Urothelium cell line (cell line): ENCODE measurements at regions not wholly inside any gene's neighbourhood (a gene's known extent, or its start where the extent isn't known, plus 50 kb on each side); places are given as distances from the start of the nearest gene placed in this dataset.
"Not testable (repeated sequence)": the region's sequence is repeated elsewhere in the genome, so short reads cannot be mapped to it uniquely, and the experiment has no call there.

Source experiments
- DNase-seq: peaks from one replicate; pipeline ENCODE4 v3.0.0; 2011; ENCODE audit warnings: low spot score, mixed read lengths
- FAIRE-seq: peaks from 2 replicates; lab custom pipeline; 2011; peaks lifted over from hg19 to GRCh38; lab: Jason Lieb, UNC

DNA sequence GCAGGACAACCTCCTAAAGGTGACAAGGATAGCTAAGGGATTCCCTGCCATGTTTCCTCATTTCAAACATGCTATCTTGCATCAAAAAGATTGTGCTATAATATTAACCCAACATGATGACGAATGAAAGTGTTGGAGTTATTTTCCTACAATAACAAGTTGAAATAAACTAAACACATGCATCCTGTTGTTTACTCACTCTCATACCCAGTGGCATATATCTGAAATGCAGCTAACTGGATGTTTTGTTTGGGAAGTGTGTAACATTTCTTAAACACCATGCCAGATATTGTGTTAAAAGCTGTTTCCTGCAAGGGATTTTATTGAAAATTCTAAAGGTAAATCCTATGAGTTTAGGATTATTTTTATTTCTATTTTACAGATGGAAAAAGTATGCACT lies 139.6 kb downstream of the TFPI2 start:
- no peak for FAIRE-seq
- no peak for DNase-seq

DNA sequence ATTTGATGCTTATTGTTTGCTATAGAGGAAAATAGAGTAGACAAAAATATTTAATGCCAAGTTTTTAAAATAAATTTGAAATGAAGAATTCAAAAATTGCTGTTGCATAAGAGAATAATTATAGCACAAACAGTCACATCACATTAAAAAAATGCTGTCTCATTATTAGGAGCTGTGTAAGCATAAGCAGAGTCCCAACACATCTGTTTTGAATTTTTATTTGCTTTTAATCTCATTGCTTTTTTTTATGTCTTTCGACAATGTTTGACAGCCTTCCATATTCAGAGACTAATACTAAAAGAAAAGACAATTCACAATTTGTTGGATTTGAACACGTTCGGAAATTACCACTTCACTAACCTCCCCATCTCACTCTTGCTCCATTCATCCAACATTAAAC lies 143.5 kb downstream of the TFPI2 start:
- DNase-seq: no peak
- FAIRE-seq: no peak

DNA sequence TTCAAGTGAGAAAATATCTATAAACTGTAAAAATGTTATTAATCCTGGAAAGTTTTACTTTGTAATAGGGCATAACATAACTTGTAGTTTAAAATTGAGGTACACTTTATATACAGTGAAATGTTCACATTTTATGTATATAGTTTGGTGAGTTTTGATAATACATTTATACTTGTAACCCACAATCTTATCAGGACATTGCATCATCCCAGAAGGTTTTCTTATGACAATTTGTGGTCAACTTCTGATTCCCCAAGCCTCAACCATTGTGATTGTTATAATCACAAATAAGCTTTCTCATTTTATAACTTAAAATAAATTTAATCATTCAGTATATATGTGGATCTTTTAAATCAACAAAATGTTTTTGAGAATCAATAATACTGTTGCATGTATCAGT lies 151.1 kb downstream of the TFPI2 start:
- FAIRE-seq (no peak), DNase-seq (no peak)

DNA sequence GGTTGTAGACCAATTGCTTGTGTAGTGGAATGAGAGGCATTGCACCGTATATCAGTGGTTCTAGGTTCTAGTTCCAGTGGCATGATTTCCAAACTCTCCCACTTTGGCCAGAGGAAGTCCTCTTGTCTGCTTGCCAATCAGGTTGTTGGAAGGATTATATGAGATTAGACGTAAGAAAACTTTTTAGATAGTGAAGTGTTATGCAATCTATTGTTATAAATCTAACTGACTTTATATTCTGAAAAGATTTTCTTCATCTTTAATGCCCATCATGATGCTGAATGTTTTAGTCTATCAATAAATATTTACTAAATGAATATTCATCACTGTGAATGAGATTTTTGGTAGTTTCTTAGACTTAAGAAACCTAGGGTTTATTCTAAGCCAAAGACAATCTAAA lies 152.6 kb downstream of the TFPI2 start:
- FAIRE-seq (no peak), DNase-seq (no peak)

DNA sequence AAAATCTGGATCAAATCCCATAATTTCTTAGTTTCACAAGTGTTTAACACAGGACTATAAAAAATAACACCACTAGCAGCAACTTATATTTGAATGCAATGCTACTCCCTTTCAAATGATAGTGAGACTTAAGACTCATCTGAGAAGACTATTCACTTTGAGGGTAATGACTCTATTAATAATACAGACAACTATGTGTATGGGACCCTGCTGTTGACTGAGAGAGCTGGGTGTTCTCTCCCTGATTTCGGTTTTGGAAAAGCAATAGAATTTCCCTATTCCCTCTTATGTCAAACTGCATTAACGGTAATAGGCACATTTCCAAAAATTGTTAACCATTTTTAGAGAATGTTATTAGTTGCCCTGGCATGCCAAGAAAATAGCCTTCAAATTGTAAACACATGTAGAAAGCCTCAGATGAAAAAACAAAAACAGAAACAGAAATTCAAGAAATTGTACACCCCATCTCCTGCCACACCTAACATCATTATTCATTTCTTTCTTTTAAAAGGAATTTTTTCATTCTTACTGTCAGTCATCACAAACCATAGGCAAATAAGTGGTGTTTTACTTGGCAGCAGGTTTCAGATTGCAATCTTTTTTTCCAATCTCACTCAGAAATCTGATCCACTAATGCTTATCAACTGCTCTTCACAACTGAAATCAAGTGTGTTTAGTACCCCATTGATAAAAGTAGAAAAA lies 153.7 kb downstream of the TFPI2 start:
- FAIRE-seq: no peak
- no peak for DNase-seq

DNA sequence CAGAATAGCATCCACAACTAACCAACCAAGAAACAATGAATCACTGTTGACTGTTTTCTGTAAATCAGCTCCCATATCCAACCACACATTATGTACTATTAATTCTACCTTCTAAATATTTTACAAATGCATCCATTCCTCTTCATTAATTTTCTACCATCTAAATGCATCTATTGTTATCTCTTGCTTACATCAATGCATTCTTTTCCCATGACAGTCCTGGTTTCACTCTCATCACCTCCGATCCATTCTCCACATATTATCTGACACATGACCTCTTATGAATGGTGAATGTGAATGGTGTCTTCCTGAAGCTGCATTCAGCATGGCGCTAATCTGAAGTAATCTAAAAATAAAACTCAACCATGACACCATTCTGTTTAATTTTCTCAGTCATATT lies 153.8 kb upstream of the CALCR start:
- FAIRE-seq (peak; percentile 68), DNase-seq (peak; percentile 17)

DNA sequence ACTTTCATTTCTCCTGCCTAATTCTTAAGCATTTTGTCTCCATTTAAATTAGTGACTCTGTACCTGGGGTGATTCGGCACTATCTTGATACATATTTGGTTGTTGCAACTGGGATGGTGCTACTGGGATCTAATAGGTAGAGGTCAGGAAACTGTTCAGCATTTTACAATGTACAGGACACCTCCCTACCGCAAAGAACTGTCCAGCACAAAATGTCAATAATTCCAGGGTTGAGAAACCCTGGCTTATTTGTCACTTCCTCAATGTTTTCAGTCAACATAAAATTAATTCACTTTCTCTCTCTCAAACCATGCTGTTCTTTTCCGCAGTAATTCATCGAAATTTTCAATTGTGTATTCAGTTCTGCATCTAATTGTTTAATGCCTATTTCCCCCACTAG lies 151.4 kb upstream of the CALCR start:
- DNase-seq (no peak), FAIRE-seq (no peak)

DNA sequence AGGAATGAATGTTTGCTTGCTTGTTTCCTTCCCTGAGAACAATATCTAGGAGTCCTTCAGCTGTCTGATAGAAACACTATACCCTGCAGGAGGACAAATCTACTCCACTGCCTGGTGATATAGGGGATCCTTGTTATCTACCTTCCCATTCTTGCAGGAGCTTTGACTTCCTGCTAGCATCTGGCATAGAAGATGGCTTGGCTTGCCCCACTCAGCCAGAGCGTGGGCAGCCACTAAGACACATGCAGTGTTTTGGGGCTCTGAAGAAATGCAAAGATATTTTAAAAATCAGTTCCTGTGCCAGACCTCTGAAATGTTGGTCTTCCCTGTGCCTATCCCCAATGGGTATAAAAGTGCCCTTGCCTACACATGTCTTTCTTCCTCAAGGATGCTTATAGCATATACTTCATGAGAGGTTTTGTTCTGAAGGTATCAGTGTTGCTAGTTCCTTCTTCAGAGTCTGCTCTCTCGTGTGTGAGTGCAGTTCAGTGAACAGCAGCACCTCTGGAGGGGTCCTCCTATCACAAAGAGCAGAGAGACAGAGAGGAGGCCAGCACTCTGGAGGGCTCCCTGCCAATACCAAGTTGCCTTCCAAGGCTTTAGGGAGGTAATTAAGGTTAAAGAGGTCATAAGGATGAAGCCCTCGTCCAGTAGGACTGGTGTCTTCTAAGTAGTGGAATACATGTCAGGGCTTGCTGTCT lies 149.1 kb upstream of the CALCR start:
- no peak for DNase-seq
- no peak for FAIRE-seq

DNA sequence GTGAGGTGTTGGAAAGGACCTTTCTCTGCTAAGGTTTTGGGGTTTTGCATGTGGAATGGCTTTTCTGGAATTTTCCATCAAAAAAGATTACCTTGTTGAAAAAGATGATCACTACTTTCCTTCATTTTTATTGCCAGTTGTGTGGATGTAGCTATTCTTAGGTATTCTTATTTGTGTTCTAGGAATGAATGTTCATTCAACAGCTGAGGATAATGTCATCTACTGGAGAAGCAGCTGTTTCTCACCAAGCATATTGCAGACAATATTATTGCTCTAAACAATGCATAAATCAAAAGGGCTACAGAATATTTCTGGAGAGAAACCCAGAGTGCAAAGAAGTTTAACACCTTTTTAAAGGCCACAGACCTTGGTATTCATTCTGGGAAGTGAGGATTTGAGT lies 145.6 kb upstream of the CALCR start:
- FAIRE-seq: no peak
- DNase-seq: no peak

DNA sequence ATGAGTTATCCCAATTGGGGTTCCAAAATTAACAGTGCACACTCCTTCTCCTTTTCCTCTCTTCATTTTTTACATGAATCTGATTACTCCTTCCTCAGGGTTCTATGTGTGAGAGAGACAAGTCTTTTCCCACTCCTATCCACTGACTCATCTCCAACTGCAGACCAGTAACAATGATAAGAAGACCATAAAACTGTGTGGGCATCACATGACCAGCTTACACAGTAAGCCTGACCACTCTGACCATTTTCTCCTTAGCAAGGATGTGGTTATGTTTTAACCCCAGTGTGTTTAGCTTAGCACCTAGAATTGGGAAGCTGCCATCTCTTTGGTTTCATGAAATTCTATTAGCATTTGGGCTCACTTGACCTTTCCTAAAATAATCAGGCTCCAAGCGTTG lies 145.0 kb upstream of the CALCR start:
- peak; percentile 81 for DNase-seq
- peak; percentile 88 for FAIRE-seq

DNA sequence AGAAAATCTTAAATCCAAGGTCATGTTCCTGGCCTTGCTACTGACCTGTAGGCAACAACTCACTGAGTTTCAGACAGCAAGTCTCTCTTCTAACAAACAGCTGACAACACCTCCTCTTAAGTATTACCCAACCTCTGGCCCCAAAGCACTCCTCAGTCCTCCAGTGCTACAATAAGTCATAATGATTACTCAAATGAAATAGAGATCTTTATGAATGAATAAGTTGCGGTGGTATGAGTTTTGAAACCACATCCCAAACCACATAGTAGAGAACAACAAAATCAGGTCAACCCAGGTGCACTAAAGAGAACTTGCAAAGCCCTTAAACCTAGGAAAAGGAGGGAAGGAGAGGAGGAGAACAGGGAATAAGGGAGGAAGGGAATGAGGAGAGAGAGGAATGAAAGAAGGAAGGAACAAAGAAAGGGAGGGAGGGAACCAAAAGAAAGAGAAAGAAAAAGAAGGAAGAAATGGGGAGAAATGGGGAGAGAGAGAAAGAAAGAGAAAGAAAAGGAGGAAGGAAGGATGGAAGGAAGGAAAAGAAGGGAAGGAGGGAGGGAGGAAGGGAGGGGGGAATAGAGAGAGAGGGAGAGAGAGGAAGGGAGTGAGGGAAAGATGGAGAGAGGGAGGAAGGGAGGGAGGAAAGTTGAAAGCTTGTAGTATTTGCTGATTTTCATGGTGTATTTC lies 142.8 kb upstream of the CALCR start:
- DNase-seq: peak; percentile 46
- FAIRE-seq: no peak

DNA sequence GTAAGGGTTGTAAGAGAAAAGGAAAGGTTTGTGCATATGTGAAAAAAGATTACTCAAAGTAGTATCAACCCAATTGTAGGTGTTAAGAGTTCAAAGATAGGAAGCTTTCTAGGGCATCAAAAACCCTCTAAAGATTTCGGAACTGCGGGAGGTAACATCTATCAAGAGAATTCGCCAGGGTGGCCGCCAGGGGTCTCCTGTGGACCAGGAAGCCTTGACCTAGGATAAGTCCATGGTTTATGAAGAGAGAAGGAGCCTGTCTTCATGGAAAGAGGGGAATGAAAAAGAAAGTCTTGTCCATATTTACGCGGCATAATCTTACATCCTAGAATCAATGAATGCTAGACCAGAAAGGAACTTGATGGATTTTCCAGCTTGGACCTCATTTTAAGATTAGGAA lies 140.7 kb upstream of the CALCR start:
- no peak for FAIRE-seq
- no peak for DNase-seq

DNA sequence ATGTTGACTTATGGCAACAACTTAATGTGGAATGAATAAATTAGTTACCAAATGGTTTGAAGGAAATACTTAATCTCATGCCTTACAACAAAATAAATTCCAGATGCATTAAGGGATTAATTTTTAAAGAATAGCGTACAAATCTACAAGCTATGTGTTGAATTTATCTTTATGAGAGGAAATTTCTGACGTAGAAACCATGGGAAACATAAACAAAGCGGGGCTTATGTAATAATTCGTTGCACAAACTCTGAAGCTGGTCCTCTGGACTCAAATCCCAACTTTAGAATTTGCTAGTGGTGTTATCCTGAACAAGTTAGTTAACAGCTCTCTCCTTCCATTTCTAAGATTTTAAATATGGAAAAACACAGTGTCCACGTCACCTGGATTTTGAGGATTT lies 137.4 kb upstream of the CALCR start:
- no peak for DNase-seq
- no peak for FAIRE-seq

DNA sequence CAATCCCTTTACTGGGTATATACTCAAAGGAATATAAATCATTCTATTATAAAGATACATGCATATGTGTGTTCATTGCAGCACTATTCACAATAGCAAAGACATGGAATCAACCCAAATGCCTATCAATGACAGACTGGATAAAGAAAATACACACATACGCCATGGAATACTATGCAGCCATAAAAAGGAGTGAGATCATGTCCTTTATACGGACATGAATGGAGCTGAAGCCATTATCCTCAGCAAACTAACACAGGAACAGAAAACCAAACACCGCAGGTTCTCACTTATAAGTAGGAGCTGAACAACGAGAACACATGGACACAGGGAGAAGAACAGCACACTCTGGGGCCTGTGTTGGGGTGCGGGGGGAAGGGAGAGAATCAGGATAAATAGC lies 133.7 kb upstream of the CALCR start:
- not testable (repeated sequence) for DNase-seq, FAIRE-seq

DNA sequence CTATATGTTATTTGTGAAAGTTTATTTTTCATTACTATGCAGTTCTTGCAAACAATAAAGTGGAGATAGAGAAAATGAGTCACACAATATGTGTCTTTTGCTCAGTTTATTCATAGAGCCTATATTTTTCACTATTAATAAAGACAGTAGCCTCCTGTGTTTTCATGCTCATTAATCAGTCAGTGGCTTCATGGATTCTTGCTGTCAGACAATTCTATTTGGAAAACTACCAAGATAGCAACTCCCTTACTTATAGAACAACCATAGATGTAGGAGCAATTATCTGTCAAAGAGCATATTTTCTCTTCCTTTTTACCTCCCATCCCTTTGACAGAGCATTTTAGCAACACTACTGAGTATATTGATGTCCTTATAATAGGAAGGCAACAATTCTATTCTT lies 132.7 kb upstream of the CALCR start:
- FAIRE-seq: no peak

DNA sequence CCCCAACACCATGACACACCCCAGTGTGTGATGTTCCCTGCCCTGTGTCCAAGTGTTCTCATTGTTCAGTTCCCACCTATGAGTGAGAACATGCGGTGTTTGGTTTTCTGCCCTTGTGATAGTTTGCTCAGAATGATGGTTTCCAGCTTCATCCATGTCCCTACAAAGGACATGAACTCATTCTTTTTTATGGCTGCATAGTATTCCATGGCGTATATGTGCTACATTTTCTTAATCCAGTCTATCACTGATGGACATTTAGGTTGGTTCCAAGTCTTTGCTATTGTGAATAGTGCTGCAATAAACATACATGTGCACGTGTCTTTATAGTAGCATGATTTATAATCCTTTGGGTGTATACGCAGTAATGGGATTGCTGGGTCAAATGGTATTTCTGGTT lies 131.6 kb upstream of the CALCR start:
- not testable (repeated sequence) for DNase-seq, FAIRE-seq

More for the DNA sequence above, 132.7 kb upstream of the CALCR start:
- no peak for DNase-seq

DNA sequence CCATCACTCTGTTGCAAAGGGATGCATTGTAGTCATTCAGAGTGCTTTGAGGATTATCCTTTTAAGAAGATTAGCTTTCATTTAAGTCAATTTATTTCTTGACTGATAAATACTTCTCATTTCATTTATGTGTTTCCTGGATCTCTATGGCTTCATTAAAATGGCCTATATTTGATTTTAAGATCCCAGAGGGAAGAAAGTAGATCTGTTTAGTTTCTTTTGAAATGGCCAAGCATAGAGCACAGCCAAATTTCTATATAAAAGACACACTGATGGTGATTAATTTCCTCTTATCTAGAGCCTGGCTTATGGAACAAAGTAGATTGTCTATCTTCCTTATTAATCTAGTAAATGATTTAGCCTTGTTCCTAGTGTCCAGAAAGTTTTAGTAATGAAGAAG lies 129.7 kb upstream of the CALCR start:
- DNase-seq: no peak
- no peak for FAIRE-seq

DNA sequence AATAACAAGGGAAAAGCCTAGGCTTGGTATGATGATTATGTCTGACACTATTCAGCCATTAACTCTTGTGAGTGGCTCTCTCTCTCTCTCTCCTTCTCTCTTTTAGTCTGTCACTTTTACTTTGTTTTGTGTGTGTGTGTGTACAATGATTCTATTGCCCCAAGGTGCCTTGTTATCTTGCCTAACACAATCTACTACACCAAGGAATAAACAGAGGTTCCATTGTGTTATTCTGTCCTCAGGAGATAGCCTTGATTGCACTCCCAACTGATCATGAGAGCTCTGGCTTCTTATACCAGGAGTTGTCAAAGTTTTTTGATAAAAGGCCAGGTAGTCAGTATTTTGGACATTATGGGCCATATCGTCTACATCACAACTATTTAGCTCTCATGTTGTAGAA lies 123.4 kb upstream of the CALCR start:
- FAIRE-seq (no peak), DNase-seq (no peak)

DNA sequence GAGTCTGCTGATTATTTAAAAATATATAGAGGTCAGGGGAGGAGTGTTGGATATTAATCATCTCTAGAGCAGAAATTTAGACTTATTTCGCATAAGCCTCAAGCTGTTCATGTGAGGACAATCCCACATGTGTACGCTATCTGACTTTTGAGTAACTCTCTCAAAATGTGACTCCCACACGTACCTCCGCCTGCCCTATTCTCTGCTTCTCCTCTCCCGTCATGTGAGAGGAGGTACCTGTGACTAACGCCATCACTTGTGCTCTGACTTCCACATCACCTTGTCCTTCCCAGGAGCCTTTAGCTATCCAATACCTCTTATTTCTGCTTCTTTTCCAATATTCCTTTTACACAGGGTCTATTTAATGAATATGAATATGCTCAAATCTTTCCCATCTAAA lies 119.3 kb upstream of the CALCR start:
- DNase-seq (no peak), FAIRE-seq (peak; percentile 76)

DNA sequence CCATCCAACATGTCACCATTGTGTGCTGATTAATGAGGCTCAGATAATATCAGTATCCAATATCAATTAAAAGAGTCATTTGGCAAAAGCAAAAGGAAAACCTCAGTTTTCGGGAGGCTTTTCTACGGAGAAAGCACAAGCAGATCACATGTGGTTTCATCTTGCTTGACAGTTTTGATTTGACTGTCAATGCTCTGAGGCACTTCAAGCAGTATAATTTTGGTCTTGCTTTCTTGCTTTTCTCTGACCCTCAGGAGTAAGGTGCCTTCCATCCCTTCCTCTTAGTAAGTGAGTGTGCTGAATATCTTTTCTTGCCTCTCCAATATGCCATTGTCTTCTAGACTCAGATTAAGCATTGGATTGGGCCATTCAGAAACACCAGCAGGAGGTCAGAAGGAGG lies 115.5 kb upstream of the CALCR start:
- DNase-seq: no peak
- FAIRE-seq: no peak

DNA sequence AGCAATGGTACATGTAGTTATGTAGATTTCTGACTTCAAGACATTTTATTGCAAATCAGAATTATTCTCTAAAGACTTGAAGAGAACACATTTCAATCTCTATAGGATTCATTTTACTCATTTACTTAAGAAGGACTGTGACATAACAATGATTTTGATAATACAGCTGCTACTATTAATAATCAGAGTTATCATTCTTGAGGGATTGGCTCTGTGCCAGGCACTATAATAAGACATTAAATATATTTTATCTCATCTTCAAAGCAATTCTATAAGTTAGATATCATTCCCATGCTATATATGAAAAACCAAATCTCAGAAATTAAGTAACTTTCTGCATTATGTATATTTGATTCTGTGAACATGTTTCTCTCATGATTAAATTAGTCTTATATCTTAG lies 103.7 kb upstream of the CALCR start:
- no peak for FAIRE-seq
- DNase-seq: no peak
